ENCODE measurements at regions not wholly inside any gene's neighbourhood (a gene's known extent, or its start where the extent isn't known, plus 50 kb on each side); places are given as distances from the start of the nearest gene placed in this dataset.
A peak's percentile ranks its signal among the peaks of the same experiment; 100 is the strongest.
"Not testable (repeated sequence)": the region's sequence is repeated elsewhere in the genome, so short reads cannot be mapped to it uniquely, and the experiment has no call there.

GRCh38 chr22:26757496-26757895, 100.1 kb downstream of the MIAT start:
- H3K36me3 Mint-ChIP-seq (ENCODE audit: low read depth): peaks cover 14% of the 10 kb centered on the region
- H3K27ac Mint-ChIP-seq: no peak overlapping the region
- DNase-seq: no peak
- no peak overlapping the region for H3K4me3 Mint-ChIP-seq
- H3K4me1 Mint-ChIP-seq (ENCODE audit: low read depth): no peaks in the 10 kb centered on the region
- intact Hi-C loops (cut with micrococcal nuclease): loop anchor here (10.0 kb wide), 1 partner anchor 1047 kb away; the partner anchor contains the start of gene MN1
- H3K9me3 Mint-ChIP-seq: peaks cover 5% of the 10 kb centered on the region
- H3K27me3 Mint-ChIP-seq (ENCODE audit: low read depth): no peaks in the 10 kb centered on the region
- CTCF ChIA-PET: interaction anchor here (1.5 kb wide), 1 partner anchor 79 kb away, joined by 5 read pairs; no protein-coding TSS in a partner anchor

DNA sequence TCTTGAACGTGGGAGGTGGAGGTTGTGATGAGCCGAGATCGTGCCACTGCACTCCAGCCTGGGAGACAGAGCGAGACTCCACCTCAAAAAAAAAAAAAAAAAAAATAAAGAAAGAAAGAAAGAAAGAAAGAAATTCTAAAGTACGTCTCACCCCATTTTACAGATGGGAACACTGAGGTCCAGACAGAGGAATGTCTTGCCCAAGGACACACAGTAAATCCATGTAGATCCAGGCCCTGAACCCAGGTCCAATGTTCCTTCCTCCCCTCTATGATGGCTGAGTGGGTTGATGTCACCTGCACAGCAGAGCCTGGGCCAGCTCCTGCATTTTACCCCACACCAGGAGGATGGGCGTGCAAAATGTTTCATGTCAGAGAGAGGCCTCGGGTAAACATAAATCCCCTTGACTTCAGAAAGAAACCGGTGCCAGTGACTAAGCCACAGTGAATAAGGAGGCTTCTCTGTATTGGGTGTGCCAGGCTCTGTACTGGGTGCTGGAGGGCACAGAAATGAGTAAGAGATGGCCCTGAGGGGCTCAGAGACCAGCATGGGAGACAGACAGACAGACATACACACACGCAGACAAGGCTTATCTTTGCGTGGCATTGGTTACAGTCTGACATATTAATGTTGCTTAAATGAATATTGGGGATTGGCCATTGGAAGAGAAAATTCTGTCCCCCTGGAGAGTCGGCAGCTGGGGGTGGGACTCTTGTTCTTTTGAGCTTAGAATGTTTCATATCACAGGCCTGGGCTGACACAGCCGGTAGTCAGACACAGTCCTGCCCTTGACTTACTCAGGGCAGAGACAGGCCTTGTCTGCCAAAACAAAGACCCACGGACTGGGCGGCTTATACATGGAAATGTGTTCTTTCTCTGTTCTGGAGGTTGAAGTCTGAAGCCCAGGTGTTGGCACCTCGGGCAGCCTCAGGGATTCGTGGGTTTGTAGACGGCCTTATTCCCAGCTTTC, 105.4 kb downstream of the MIAT start:
- Mint-ChIP-seq H3K27me3 (ENCODE audit: low read depth) (no peaks in the 10 kb centered on the region), H3K4me1 (ENCODE audit: low read depth) (no peaks in the 10 kb centered on the region), H3K27ac (no peak overlapping the region), H3K36me3 (ENCODE audit: low read depth) (peaks cover 27% of the 10 kb centered on the region), H3K4me3 (no peak overlapping the region), H3K9me3 (peaks cover 5% of the 10 kb centered on the region)
- CTCF ChIA-PET: no interaction called here
- intact Hi-C loops (cut with micrococcal nuclease): no loop called here
- no peak for DNase-seq

DNA sequence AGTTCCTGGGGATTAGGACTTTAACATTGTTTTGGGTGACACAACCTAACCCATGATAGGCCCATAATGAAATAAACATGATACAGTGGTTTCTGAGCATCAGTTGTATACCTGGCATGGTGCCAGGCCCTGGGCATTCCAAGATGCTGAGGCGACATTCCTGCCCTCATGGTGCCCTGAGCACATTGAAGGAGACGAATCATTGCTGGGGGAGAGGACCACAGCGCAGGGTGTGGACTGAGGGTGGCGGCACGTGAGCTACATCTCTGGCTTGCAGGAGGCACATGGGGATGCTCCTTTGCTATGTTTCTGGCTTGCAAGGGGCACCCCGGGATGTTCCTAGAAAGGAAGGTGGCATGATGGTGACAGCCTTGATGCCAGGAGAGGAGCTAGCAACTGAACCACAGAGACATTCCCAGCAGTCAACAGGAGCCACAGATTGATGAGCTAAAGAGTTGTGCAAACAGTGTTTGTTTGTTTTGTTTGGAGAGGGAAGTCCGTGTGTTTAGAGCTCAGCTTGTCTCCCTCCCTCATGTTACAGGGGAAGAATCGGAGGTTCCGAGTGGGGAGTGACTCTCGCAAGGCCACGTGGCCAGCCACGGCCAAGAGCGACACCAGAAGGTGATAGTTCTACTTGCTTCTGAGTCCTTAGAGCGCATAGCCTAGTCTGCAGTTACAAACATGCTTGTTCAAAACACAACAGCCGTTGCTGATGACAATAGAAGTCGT, 106.4 kb downstream of the MIAT start:
- Mint-ChIP-seq H3K9me3 (peaks cover 5% of the 10 kb centered on the region), H3K4me1 (ENCODE audit: low read depth) (no peaks in the 10 kb centered on the region), H3K4me3 (no peak overlapping the region), H3K27me3 (ENCODE audit: low read depth) (no peaks in the 10 kb centered on the region), H3K27ac (no peak overlapping the region), H3K36me3 (ENCODE audit: low read depth) (peaks cover 24% of the 10 kb centered on the region)
- CTCF ChIA-PET: no interaction called here
- intact Hi-C loops (cut with micrococcal nuclease): no loop called here
- no peak for DNase-seq

DNA sequence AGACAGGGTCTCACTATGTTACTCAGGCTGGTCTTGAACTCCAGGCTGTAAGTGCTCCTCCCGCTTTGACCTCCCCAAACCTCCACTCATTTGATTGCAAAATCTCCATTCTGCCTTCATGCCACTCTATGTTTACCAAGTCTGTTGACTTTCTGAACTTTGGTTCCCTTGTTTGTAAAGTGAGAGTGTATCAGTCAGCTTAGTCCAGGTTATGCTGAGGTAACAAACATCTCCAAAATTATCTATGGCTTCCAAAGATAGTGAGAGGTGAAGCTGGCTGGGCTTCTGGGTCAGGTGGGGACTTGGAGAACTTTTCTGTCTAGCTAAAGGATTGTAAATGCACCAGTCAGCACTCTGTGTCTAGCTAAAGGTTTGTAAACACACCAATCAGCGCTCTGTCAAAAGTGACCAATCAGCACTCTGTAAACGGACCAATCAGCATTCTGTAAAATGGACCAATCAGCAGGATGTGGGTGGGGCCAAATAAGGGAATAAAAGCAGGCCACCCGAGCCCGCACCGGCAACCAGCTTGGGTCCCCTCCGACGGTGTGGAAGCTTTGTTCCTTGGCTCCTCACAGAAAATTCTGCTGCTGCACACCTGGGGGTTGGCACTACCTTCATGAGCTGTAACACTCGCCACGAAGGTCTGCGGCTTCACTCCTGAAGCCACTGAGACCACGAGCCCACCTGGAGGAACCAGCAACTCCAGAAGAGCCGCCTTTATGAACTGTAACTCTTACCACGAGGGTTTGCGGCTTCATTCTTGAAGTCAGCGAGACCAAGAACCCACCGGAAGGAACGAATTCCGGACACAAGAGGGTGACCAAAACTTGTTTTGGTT, 109.3 kb downstream of the MIAT start:
- H3K36me3 Mint-ChIP-seq (ENCODE audit: low read depth): peaks cover 25% of the 10 kb centered on the region

GRCh38 chr22:26767351-26768155, 110.2 kb downstream of the MIAT start:
- peaks cover 5% of the 10 kb centered on the region for H3K9me3 Mint-ChIP-seq
- H3K27ac Mint-ChIP-seq: no peak overlapping the region
- no peak for DNase-seq
- H3K4me3 Mint-ChIP-seq: no peak overlapping the region
- H3K36me3 Mint-ChIP-seq (ENCODE audit: low read depth): peaks cover 25% of the 10 kb centered on the region
- intact Hi-C loops (cut with micrococcal nuclease): no loop called here
- CTCF ChIA-PET: interaction anchor here (1.2 kb wide), 1 partner anchor 89 kb away, joined by 4 read pairs; no protein-coding TSS in a partner anchor
- H3K27me3 Mint-ChIP-seq (ENCODE audit: low read depth): no peaks in the 10 kb centered on the region
- no peaks in the 10 kb centered on the region for H3K4me1 Mint-ChIP-seq (ENCODE audit: low read depth)

More for the DNA sequence above, 109.3 kb downstream of the MIAT start:
- Mint-ChIP-seq H3K4me1 (ENCODE audit: low read depth) (no peaks in the 10 kb centered on the region), H3K27ac (peak overlapping the region; percentile 76), H3K9me3 (peaks cover 5% of the 10 kb centered on the region), H3K4me3 (no peak overlapping the region), H3K27me3 (ENCODE audit: low read depth) (no peaks in the 10 kb centered on the region)
- intact Hi-C loops (cut with micrococcal nuclease): no loop called here
- CTCF ChIA-PET: interaction anchor here (0.9 to 1.0 kb wide), 2 partner anchors 11 to 88 kb away, joined by 3 read pairs; no protein-coding TSS in a partner anchor
- DNase-seq: no peak

- Mint-ChIP-seq H3K27me3 (ENCODE audit: low read depth) (no peaks in the 10 kb centered on the region), H3K36me3 (ENCODE audit: low read depth) (peaks cover 25% of the 10 kb centered on the region), H3K4me1 (ENCODE audit: low read depth) (no peaks in the 10 kb centered on the region), H3K4me3 (no peak overlapping the region), H3K27ac (no peak overlapping the region), H3K9me3 (peaks cover 5% of the 10 kb centered on the region)
- intact Hi-C loops (cut with micrococcal nuclease): no loop called here
- CTCF ChIA-PET: interaction anchor here (1.2 kb wide), 2 partner anchors 89 to 402 kb away, joined by 3 to 4 read pairs; no protein-coding TSS in a partner anchor
- DNase-seq: no peak
Measured at GRCh38 chr22:26768156-26768515, 110.7 kb downstream of the MIAT start.

DNA sequence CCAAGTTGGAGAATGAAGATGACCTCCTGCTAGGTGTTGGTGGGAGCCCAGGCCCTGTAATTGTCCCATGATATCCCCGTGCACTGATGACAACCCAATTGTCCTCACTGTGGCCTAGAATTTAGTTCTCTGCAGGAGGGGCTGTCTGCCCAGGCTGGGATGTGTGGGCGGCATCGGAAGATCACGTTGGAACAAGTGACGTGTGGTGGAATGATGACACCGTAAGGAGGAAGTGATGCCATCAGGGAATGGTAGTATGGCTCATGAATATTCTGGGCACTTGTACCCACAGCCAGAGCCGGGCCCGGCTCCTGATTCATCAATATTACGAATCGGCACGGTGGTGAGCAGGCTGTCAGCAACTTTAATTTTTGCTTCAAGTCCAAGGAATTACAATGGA, 111.6 kb downstream of the MIAT start:
- no peak overlapping the region for H3K4me3 Mint-ChIP-seq
- H3K27me3 Mint-ChIP-seq (ENCODE audit: low read depth): no peaks in the 10 kb centered on the region
- DNase-seq: no peak
- CTCF ChIA-PET: interaction anchor here (0.6 to 1.2 kb wide), 3 partner anchors 90 to 1009 kb away, joined by 3 to 6 read pairs (median 4); no protein-coding TSS in a partner anchor
- peaks cover 22% of the 10 kb centered on the region for H3K36me3 Mint-ChIP-seq (ENCODE audit: low read depth)
- H3K9me3 Mint-ChIP-seq: peaks cover 5% of the 10 kb centered on the region
- H3K4me1 Mint-ChIP-seq (ENCODE audit: low read depth): no peaks in the 10 kb centered on the region
- intact Hi-C loops (cut with micrococcal nuclease): no loop called here
- H3K27ac Mint-ChIP-seq: no peak overlapping the region

DNA sequence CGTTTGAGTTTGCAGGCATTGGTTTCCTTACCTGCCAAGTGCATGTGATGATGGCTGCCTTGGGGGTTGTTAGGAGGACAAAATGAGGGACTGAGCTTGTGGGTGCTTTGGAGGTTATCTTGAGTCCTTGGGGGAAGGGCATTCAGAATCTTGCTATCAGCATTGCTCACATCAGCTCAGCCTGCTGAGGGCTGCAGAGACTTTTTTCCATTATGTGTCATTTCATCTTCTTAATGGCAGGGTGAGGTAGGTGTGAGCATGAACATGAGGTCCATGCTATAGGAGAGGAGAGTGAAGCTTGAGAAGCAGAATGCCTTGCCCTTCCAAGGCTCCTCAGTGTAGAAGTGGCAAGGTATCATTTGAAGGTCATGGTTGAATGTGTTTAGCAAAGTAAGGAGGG, 112.3 kb downstream of the MIAT start:
- no peaks in the 10 kb centered on the region for H3K4me1 Mint-ChIP-seq (ENCODE audit: low read depth)
- peaks cover 25% of the 10 kb centered on the region for H3K36me3 Mint-ChIP-seq (ENCODE audit: low read depth)
- no peak overlapping the region for H3K27ac Mint-ChIP-seq
- H3K4me3 Mint-ChIP-seq: no peak overlapping the region
- peaks cover 5% of the 10 kb centered on the region for H3K9me3 Mint-ChIP-seq
- intact Hi-C loops (cut with micrococcal nuclease): no loop called here
- CTCF ChIA-PET: interaction anchor here (0.6 kb wide), 1 partner anchor 1008 kb away, joined by 6 read pairs; no protein-coding TSS in a partner anchor
- no peak for DNase-seq
- no peaks in the 10 kb centered on the region for H3K27me3 Mint-ChIP-seq (ENCODE audit: low read depth)

DNA sequence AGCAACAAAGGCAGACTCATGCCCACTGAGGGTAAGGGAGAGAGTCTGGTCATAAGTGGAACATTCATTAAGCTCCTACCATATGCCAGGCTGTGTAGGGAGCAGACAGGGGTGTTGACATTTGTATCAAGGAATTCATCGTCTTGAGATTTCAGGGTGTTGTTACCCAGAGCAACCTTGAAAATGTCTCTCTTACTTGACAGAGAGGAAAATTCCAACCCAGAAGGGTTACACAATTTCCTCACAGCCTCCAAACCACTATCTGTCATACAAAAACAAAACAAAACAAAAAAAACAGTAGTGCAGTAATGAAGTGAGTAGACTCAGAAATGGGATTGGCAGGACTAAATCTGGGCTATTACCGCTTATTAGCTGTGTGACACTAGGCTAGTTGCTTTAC, 113.2 kb downstream of the MIAT start:
- intact Hi-C loops (cut with micrococcal nuclease): no loop called here
- Mint-ChIP-seq H3K9me3 (peaks cover 7% of the 10 kb centered on the region), H3K36me3 (ENCODE audit: low read depth) (peaks cover 28% of the 10 kb centered on the region), H3K4me3 (no peak overlapping the region), H3K27me3 (ENCODE audit: low read depth) (no peaks in the 10 kb centered on the region), H3K4me1 (ENCODE audit: low read depth) (no peaks in the 10 kb centered on the region), H3K27ac (no peak overlapping the region)
- no peak for DNase-seq
- CTCF ChIA-PET: no interaction called here

- H3K9me3 Mint-ChIP-seq; intact Hi-C loops (cut with micrococcal nuclease); CTCF ChIA-PET; H3K4me1 Mint-ChIP-seq (ENCODE audit: low read depth); H3K27me3 Mint-ChIP-seq (ENCODE audit: low read depth); H3K4me3 Mint-ChIP-seq; H3K27ac Mint-ChIP-seq; DNase-seq: not testable (repeated sequence)
- peaks cover 32% of the 10 kb centered on the region for H3K36me3 Mint-ChIP-seq (ENCODE audit: low read depth)
Measured at GRCh38 chr22:26773054-26773453, 115.7 kb downstream of the MIAT start.

DNA sequence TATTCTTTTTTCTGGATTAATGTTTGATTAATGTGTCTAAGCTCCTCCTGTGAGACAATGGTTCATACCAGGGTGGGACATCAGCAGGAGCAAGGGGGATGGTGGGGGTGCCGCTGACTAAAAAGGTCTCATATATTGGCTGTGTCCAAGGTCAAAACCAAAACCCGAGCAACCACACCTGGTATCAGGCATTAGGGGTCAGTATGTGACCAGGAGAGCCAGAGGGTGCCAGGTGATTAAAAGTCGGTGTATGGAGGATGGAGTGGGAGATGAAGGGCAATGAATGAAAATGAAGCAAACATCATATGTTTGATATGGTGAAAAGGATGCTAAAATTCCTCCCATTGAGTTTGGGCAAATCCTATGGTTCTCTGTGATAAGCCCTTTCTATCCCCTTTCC, 118.0 kb downstream of the MIAT start:
- no peak overlapping the region for H3K27ac Mint-ChIP-seq
- no peak for DNase-seq
- H3K27me3 Mint-ChIP-seq (ENCODE audit: low read depth): no peaks in the 10 kb centered on the region
- peaks cover 53% of the 10 kb centered on the region for H3K36me3 Mint-ChIP-seq (ENCODE audit: low read depth)
- CTCF ChIA-PET: no interaction called here
- peaks cover 7% of the 10 kb centered on the region for H3K9me3 Mint-ChIP-seq
- no peak overlapping the region for H3K4me3 Mint-ChIP-seq
- no peaks in the 10 kb centered on the region for H3K4me1 Mint-ChIP-seq (ENCODE audit: low read depth)
- intact Hi-C loops (cut with micrococcal nuclease): no loop called here
